K562 (cell line): ENCODE measurements at regions not wholly inside any gene's neighbourhood (a gene's known extent, or its start where the extent isn't known, plus 50 kb on each side); places are given as distances from the start of the nearest gene placed in this dataset.

ENCODE experiments used
- ATAC-seq: fragments of 200-7000 bp; cut with Tn5 transposase; 3 replicates; pipeline ENCODE4 v1.9.1; 2020; ENCODE audit warnings: moderate library complexity
- BruUV-seq: library from RNA; stranded (reverse); fragments of 400-500 nt; replicated peaks from 2 replicates; lab custom pipeline; 2021; lab: Mats Ljungman, UMichigan
- CTCF ChIA-PET: fragments of 300-600 bp; formaldehyde crosslinking; extraction: SDS; loops from one replicate; lab custom pipeline; 2021; ENCODE audit warnings: low intra/inter-chr PET ratio; lab: Yijun Ruan, JAX
- POLR2A ChIA-PET: fragments of 300-600, 350-650 bp; sonication (Branson Sonifier 250); formaldehyde crosslinking; extraction: SDS; loops from one replicate; lab custom pipeline; 2021; ENCODE audit warnings: antibody characterized with exemption, inconsistent platforms; lab: Yijun Ruan, JAX
- DNase-seq, 4 experiments: peaks; one replicate each; pipeline versions ENCODE4 v3.0.0 to v3.0.0-alpha.2; 2011 to 2018; ENCODE audit warnings: low spot score in 3 of 4, mixed read lengths in 3 of 4; ENCODE audit errors: extremely low read depth in 1 of 4
- FAIRE-seq: peaks from 2 replicates; lab custom pipeline; 2011; peaks lifted over from hg19 to GRCh38; lab: Jason Lieb, UNC
- H2AFZ ChIP-seq: 2 replicates; pipeline ENCODE4 v1.6.0; 2011; ENCODE audit warnings: low read depth, low read length, control low read depth, inconsistent platforms
- H3K27ac ChIP-seq: fragments of 200-600 bp; 3 replicates; pipeline ENCODE4 v1.8.0; 2011; ENCODE audit warnings: low read depth, mild to moderate bottlenecking, control low read depth, inconsistent platforms, low read length, moderate library complexity, mixed read lengths; ENCODE audit errors: extremely low read depth
- H3K27me3 ChIP-seq, 2 experiments: fragments of 300-600 bp in 1 of 2; 2 replicates in 1 of 2; 3 replicates in 1 of 2; pipeline versions ENCODE4 v1.6.0 to v1.8.0; 2011; ENCODE audit warnings: inconsistent platforms in 2 of 2, low read length in 2 of 2, mild to moderate bottlenecking in 1 of 2, mixed read lengths in 1 of 2, moderate library complexity in 1 of 2; ENCODE audit not compliant: control insufficient read depth in 2 of 2, insufficient read depth in 2 of 2
- H3K36me3 ChIP-seq: fragments of 300-600 bp; 3 replicates; pipeline ENCODE4 v1.8.0; 2011; ENCODE audit warnings: mild to moderate bottlenecking, low read length, inconsistent platforms; ENCODE audit not compliant: control insufficient read depth, insufficient read depth
- H3K4me1 ChIP-seq, 2 experiments: fragments of 200-600 bp in 1 of 2; replicated peaks in 1 of 2; 2 replicates in 1 of 2; 3 replicates in 1 of 2; pipeline versions ENCODE4 v1.5.1 to v1.8.0; 2011; ENCODE audit warnings: inconsistent platforms in 2 of 2, low read length in 2 of 2, mild to moderate bottlenecking in 1 of 2, mixed read lengths in 1 of 2, moderate library complexity in 1 of 2; ENCODE audit not compliant: control insufficient read depth in 2 of 2, insufficient read depth in 2 of 2
- H3K4me2 ChIP-seq: 2 replicates; pipeline ENCODE4 v1.6.1; 2011; ENCODE audit warnings: low read length, control low read depth, inconsistent platforms, mixed read lengths; ENCODE audit not compliant: insufficient read depth
- H3K4me3 ChIP-seq: fragments of 200-600 bp; sonication (generic), shearing (Covaris generic); 2 replicates; pipeline ENCODE4 v1.5.1; 2016; ENCODE audit warnings: control low read depth, inconsistent platforms
- H3K79me2 ChIP-seq: fragments of 200-600 bp; 3 replicates; pipeline ENCODE4 v1.8.0; 2011; ENCODE audit warnings: low read length, inconsistent platforms; ENCODE audit not compliant: control insufficient read depth, insufficient read depth
- H3K9ac ChIP-seq, 2 experiments: 2 replicates each; pipeline versions ENCODE4 v1.6.0 to v1.6.1; 2011; ENCODE audit warnings: low read depth in 2 of 2, low read length in 2 of 2, control low read depth in 1 of 2, inconsistent platforms in 1 of 2, mild to moderate bottlenecking in 1 of 2, mixed read lengths in 1 of 2; ENCODE audit not compliant: insufficient read depth in 1 of 2
- H3K9me1 ChIP-seq: one replicate; pipeline ENCODE4 v1.6.0; 2011; ENCODE audit warnings: inconsistent platforms, mild to moderate bottlenecking, low read length, moderate library complexity; ENCODE audit not compliant: control insufficient read depth, insufficient read depth
- H3K9me3 ChIP-seq: replicated peaks from 2 replicates; pipeline ENCODE4 v1.5.1; 2011; ENCODE audit warnings: low read depth, low read length, inconsistent platforms; ENCODE audit not compliant: control insufficient read depth, insufficient read depth
- H4K20me1 ChIP-seq: replicated peaks from 2 replicates; pipeline ENCODE4 v1.6.1; 2011; ENCODE audit warnings: low read length, inconsistent platforms, mixed read lengths; ENCODE audit not compliant: control insufficient read depth, insufficient read depth
- ARID2 ChIP-seq: fragments of 450-650 bp; IDR thresholded peaks from 2 replicates; pipeline ENCODE4 v1.6.1; 2017; ENCODE audit warnings: antibody characterized with exemption, mild to moderate bottlenecking
- ATF6 ChIP-seq: sonication (generic); formaldehyde crosslinking; IDR thresholded peaks from 2 replicates; pipeline ENCODE4 v1.4.0; 2020; ENCODE audit warnings: mild to moderate bottlenecking, missing genetic modification reagents
- CREB1 ChIP-seq, 2 experiments: sonication (generic) in 1 of 2; formaldehyde crosslinking in 1 of 2; IDR thresholded peaks; 2 replicates each; pipeline versions ENCODE4 v1.6.1 to v1.8.0; 2012 to 2022; ENCODE audit warnings: inconsistent platforms in 1 of 2, mild to moderate bottlenecking in 1 of 2, missing genetic modification reagents in 1 of 2, moderate library complexity in 1 of 2
- ELK1 ChIP-seq: sonication (generic); formaldehyde crosslinking; IDR thresholded peaks from 2 replicates; pipeline ENCODE4 v1.8.1; 2022; ENCODE audit warnings: missing genetic modification reagents
- EWSR1 ChIP-seq: fragments of 450-650 bp; IDR thresholded peaks from 2 replicates; pipeline ENCODE4 v1.6.1; 2018; ENCODE audit warnings: borderline replicate concordance, mild to moderate bottlenecking, low read depth, moderate library complexity; ENCODE audit not compliant: partially characterized antibody
- HINFP ChIP-seq: fragments of 450-650 bp; conservative IDR thresholded peaks from 2 replicates; pipeline ENCODE4 v1.6.1; 2016; ENCODE audit warnings: missing genetic modification characterization, low read depth, mild to moderate bottlenecking, control low read depth, missing compliant biosample characterization
- KAT2B ChIP-seq: IDR thresholded peaks from one replicate; pipeline ENCODE4 v1.6.1; 2012; ENCODE audit warnings: low read depth, mild to moderate bottlenecking, control low read depth, inconsistent platforms, low read length, moderate library complexity
- KDM4B ChIP-seq, 2 experiments: fragments of 450-650 bp in 1 of 2; sonication (generic) in 1 of 2; IDR thresholded peaks; 2 replicates each; pipeline ENCODE4 v1.6.1; 2016 to 2017; ENCODE audit warnings: borderline replicate concordance in 2 of 2, antibody characterized with exemption in 1 of 2, low read depth in 1 of 2, mild to moderate bottlenecking in 1 of 2
- MXD1 ChIP-seq: fragments of 250-450 bp; sonication (Bioruptor Pico); IDR thresholded peaks from 2 replicates; pipeline ENCODE4 v1.8.0; 2021; ENCODE audit warnings: borderline replicate concordance, mild to moderate bottlenecking, moderate library complexity; ENCODE audit not compliant: poor library complexity, severe bottlenecking
- PHTF2 ChIP-seq: fragments of 250-450 bp; sonication (Bioruptor Pico); IDR thresholded peaks from 2 replicates; pipeline ENCODE4 v1.5.0; 2021; ENCODE audit warnings: mild to moderate bottlenecking
- POLR3G ChIP-seq: IDR thresholded peaks from 2 replicates; pipeline ENCODE4 v1.6.1; 2011; ENCODE audit not compliant: insufficient read length, insufficient replicate concordance; ENCODE audit errors: extremely low read depth
- SIN3A ChIP-seq, 2 experiments: fragments of 150-350 bp in 1 of 2; IDR thresholded peaks; 2 replicates each; pipeline ENCODE4 v1.6.1; 2011 to 2016; ENCODE audit warnings: borderline replicate concordance in 2 of 2, low read depth in 2 of 2, low read length in 2 of 2, mild to moderate bottlenecking in 2 of 2, moderate library complexity in 2 of 2; ENCODE audit not compliant: control insufficient read depth in 1 of 2
- SP2 ChIP-seq: IDR thresholded peaks from 2 replicates; pipeline ENCODE4 v1.6.1; 2011; ENCODE audit warnings: mild to moderate bottlenecking, low read depth, low read length, moderate library complexity; ENCODE audit not compliant: poor library complexity, severe bottlenecking; ENCODE audit errors: extremely low read depth
- TBP ChIP-seq: optimal IDR thresholded peaks from 2 replicates; pipeline ENCODE3; 2011; ENCODE audit warnings: low read depth, low read length, improper control_type of control experiment
- XRCC3 ChIP-seq: fragments of 450-650 bp; IDR thresholded peaks from 2 replicates; pipeline ENCODE4 v1.6.1; 2017; ENCODE audit warnings: mild to moderate bottlenecking, moderate library complexity
- ZNF282 ChIP-seq: sonication (generic); formaldehyde crosslinking; IDR thresholded peaks from 2 replicates; pipeline ENCODE4 v1.8.1; 2023; ENCODE audit warnings: missing genetic modification reagents
- ZNF324 ChIP-seq: fragments of 250-450 bp; sonication (Bioruptor Pico); IDR thresholded peaks from 2 replicates; pipeline ENCODE4 v1.4.0; 2020; ENCODE audit warnings: mild to moderate bottlenecking
- ZNF436 ChIP-seq: fragments of 250-450, 450-650 bp; sonication (Bioruptor Pico); formaldehyde crosslinking; IDR thresholded peaks from 2 replicates; pipeline ENCODE4 v1.7.0; 2020; ENCODE audit warnings: mild to moderate bottlenecking
- whole genome bisulfite sequencing: fragments of 100-300 bp; shearing (Covaris generic); methylation state at CpG from one replicate; pipeline ENCODE4 v1.1.6; 2016; ENCODE audit warnings: low coverage, mixed read lengths; ENCODE audit not compliant: insufficient coverage; ENCODE audit errors: missing lambda C conversion rate; 5-methylcytosine and 5-hydroxymethylcytosine counted together
- in situ Hi-C: fragments of 300-500 bp; cut with MboI; formaldehyde crosslinking; loops from 4 replicates; pipeline ENCODE4 v1.15.0; 2018; ENCODE audit warnings: inconsistent platforms, mixed read lengths
- intact Hi-C: fragments of 100-400 bp; cut with micrococcal nuclease; formaldehyde crosslinking; loops from 2 replicates; pipeline ENCODE4 v1.14.2; 2022

- DNase-seq (no peak), ATAC-seq (no peak), FAIRE-seq (no peak)
- POLR2A ChIA-PET: no interaction called here
- no TSS peak for BruUV-seq
- WGBS: 0% methylated on average over 1 of the region's 1 CpG
- no peak overlapping the region for H3K4me2 ChIP-seq
- H3K27me3 ChIP-seq: no peaks in the 10 kb centered on the region
- intact Hi-C loops (no loop called here), in situ Hi-C loops (no loop called here)
- no peaks in the 10 kb centered on the region for H3K36me3 ChIP-seq
- H3K4me3 ChIP-seq: no peak overlapping the region
- no peak overlapping the region for H3K9ac ChIP-seq
- no peaks in the 10 kb centered on the region for H4K20me1 ChIP-seq
- H2AFZ ChIP-seq: no peak overlapping the region
- no peaks in the 10 kb centered on the region for H3K9me3 ChIP-seq
- no peaks in the 10 kb centered on the region for H3K79me2 ChIP-seq
- H3K27ac ChIP-seq: no peak overlapping the region
- no peaks in the 10 kb centered on the region for H3K9me1 ChIP-seq
- no peaks in the 10 kb centered on the region for H3K4me1 ChIP-seq
- CTCF ChIA-PET: no interaction called here
- TF ChIP-seq ZNF324 (CRISPR knock-in tag) (no peak), MXD1 (no peak), ATF6 (CRISPR knock-in tag) (no peak), TBP (no peak), POLR3G (no peak), KDM4B (IDR thresholded peaks at IDR 0.05; ENCODE audit: borderline replicate concordance in 2 of 2, low read depth in 1 of 2) (no peak), ELK1 (CRISPR knock-in tag) (no peak), ZNF282 (no peak), EWSR1 (no peak), SIN3A (IDR thresholded peaks at IDR 0.05; ENCODE audit: borderline replicate concordance in 2 of 2, control insufficient read depth in 1 of 2, low read depth in 2 of 2, low read length in 2 of 2) (no peak), ZNF436 (CRISPR knock-in tag) (no peak), CREB1 (IDR thresholded peaks at IDR 0.05) (no peak), CREB1 (CRISPR knock-in tag; IDR thresholded peaks at IDR 0.05) (no peak), SP2 (no peak), PHTF2 (CRISPR knock-in tag) (no peak), ARID2 (no peak), KAT2B (no peak), HINFP (tag) (no peak), XRCC3 (no peak)
These were observed 730.3 kb downstream of the DNAH5 start for GRCh38 chr5:13214182-13214581.
